NCI-H82 treated with DMSO at 0.1 percent for 48 hours (cell line): ENCODE measurements at regions not wholly inside any gene's neighbourhood (a gene's known extent, or its start where the extent isn't known, plus 50 kb on each side); places are given as distances from the start of the nearest gene placed in this dataset.
"Not testable (repeated sequence)": the region's sequence is repeated elsewhere in the genome, so short reads cannot be mapped to it uniquely, and the experiment has no call there.

Experiments used
- DNase-seq: peaks from one replicate; lab custom pipeline; 2025; ENCODE audit not compliant: unreplicated experiment; lab: John Stamatoyannopoulos, UW

DNA sequence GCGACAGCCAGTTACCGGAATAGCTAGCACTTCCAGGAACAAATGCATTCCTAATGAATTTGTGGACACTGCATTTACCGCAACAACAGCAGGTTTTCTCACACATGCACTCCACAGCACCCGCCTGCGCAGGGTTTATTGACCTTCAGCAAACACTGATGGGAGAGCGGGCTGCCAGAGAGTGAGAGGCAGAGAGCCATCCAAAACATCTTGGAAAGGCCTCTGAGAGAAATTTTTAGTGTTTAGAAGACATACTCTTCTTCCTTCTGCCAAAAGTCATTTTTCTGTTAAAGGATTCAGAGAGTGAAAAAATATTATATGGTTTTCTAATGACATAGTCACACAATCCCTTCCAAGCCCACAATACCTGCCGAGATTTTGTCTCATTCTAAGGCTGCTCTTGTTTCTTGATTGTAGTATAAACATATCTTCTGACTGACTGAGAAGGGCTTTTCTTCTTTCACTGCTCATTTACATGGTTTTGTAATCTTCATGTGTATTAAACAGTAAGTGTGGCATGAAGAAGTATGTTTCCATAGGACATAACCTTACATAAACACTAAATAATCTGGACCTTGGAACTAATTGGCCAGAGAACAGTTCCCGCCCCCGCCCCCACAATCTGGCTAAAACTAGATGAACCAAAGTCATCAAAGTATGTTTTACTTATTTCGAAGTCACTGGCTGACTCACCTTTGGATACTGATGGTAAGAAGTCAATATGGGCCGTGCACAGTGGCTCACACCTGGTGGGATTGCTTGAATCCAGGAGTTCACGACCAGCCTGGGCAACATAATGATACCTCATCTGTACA, 432.5 kb upstream of the MEF2C start:
- DNase-seq = no peak

DNA sequence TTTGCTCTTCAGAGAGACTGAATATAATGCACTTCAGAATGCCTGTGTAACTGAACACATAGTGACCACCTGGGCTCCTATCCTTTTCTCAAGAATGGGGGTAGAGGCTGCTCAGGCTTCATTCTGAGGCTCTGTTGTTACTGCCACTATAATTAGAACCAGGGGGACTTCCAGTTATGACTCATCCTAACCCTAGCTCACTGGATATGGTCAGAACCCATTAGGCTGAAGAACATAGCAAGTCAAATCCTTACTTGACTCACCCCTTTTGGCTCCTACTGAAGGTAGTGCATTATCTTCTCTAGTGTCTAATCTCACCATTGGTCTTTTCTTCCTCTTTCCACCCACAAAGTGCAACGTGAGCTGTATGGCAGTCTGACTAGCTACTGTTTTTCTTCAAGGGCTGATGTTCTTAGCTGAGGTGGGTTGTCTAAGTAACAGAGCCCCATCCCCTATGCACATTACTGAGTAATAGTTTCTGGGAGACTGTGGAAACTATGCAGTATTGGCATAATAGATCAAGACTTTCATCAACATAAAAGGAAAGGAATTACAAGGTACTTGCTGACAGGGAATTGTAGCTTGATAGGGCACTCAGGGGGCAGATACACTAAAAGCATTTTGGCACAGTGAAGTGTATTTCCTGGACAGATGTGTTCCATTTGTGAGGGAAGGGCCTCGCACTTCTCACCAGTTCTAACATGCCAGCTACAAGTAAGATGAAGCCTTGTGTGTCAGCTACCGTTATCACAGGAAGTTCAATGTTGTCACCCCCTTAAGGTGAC, 431.0 kb upstream of the MEF2C start:
- DNase-seq = no peak

DNA sequence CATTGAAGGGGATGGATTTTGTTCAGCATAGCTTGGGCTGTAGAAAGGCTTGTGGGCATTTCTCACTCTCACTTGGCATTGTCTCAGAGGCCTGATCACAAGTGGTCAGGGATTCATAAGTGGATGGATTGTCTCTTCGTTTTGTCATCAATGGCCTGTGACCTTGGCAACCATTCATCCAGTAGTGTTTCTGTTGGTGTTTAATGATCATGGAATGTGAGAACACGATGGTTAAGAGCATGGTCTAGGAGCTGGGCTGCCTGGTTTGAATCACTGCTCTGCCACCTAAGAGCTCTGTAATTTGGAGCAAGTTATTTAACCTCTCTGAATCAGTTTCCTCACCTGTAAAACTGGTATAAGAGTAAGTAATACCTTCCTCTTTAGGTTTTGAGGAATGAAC, 430.1 kb upstream of the MEF2C start:
- no peak for DNase-seq

DNA sequence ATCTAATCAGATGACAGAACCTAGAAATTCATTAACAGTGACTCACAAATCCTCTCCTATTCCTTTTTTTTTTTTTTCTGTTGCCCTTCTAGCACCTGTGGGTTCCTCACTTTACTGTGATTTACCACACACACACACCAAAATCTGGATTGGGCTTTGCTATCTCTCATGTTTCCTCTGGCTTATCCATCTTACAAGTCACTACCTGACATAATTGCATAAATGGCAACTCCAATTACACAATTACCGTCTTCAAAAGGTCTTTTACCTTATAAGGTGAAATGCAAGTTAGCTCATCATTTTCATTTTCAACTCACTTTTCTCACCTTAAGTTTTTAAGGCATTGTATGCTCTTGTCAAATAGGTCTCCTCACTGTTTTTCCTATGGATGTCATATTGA, 426.3 kb upstream of the MEF2C start:
- no peak for DNase-seq

DNA sequence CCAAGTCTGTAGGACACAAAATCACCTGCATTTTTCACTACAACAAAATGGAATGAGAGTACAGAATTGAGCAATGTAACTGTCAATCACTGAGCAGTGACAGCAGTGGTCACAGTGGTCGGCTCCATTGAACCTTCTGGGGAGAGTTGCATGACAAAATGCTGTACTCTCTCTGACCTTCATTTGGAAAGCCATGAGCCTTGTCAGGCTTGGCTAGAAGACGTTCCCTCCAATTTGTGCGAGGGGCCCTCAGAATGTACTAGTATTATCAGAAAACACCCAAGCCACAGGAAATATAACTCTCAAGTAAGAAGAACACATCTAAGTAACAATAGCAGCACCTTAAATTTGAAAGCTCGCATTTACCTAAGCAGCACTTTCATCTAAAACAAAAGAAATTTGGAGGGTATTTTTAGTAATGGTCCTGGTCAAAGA, 425.6 kb upstream of the MEF2C start:
- DNase-seq = no peak

DNA sequence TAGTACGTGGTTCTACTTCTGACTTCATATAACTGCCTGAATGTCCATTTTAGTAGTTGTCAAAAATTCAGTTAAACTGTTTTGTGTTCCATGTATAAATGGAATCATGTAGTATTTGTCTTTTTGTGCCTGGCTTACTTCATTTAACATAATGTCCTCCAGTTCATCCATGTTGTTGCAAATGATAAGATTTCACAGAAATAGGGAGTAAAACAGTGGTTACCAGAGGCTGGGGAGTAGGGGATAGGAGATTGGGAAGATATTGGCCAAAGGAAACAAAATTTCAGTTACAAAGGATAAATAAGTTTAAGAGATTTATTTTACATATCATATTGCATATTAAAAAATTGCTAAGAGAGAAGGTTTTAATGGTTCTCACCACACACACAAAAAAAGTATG, 425.0 kb upstream of the MEF2C start:
- DNase-seq = no peak

- not testable (repeated sequence) for DNase-seq
These were observed 424.2 kb upstream of the MEF2C start for GRCh38 chr5:89307141-89307540.

- DNase-seq = no peak
These were observed 420.1 kb upstream of the MEF2C start for GRCh38 chr5:89303033-89303480.

- no peak for DNase-seq
These were observed 419.3 kb upstream of the MEF2C start for GRCh38 chr5:89302102-89302891.

DNA sequence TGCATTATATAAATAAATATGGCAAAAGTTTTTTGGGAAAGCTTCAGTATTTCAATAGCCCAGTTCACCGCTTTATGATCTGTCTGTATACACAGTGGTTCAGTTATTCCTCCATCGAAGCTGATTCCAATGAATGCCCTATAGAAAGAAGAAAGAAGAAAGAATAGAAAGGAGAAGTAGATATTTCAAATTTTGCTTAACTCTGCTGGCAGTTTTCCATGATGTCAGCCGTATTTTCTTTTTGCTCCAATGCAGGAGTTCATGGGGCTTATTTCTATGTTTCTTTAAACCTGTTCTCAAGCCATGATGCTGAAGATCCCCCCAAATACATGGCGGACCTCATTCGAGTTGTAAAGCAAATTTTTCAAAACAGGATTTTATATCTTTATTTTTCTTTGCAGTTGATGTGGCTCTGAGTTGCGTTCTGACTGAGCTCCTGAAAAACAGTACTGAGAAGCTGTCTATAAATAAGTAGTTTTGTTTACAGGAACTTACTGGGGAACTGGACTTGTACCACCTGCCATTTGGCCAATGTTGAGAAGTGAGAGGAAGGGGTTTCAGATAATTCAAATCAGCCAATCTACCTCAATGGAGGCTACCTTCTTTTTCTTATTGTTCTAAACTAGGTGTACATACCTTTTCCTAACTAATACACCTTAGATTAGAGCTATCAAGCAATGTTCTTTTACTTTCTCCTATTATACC, 418.5 kb upstream of the MEF2C start:
- DNase-seq = no peak

DNA sequence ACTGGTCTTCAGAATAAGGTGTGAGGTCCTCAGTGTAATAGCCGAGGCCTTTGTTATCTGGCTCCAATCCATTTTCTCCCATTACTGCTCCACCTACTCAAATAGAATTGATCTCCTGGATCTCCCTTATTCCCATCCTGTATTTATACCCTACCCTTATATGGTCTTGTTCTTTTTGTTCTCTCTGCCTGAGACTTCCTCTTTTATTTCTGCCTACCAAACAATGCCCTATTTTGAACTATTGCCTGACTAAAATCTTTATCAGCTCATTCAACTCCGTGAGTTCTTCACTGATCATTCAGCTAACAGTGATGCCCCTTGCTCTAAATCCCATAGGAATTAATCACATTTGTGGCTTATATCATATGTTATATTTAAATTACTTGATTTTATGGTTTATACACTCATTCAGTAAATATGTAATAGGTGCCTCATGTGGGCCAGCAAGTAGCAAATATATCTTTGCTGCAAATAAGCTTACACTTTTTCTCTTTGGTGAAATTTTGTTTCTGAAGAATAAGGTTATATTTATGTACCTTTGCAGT, 417.5 kb upstream of the MEF2C start:
- no peak for DNase-seq

DNA sequence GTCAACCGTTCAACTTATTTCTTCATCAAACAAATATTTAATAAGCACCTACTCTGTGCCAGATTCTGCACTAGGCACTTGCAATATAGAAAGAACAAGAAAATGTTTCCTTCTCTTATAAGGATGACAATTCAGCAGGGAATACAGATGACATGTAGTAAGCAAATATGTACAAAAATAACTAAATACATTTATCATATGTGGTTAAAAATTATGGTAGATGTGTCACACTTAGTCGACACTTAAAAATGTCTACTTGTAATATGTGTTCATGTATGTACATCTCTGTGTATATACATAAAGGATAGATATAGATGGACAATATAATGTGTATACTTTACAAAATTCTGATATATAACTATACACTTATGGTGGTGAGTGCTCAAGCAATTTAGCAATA, 417.0 kb upstream of the MEF2C start:
- no peak for DNase-seq

GRCh38 chr5:89297066-89297465, 414.1 kb upstream of the MEF2C start:
- DNase-seq = no peak

DNA sequence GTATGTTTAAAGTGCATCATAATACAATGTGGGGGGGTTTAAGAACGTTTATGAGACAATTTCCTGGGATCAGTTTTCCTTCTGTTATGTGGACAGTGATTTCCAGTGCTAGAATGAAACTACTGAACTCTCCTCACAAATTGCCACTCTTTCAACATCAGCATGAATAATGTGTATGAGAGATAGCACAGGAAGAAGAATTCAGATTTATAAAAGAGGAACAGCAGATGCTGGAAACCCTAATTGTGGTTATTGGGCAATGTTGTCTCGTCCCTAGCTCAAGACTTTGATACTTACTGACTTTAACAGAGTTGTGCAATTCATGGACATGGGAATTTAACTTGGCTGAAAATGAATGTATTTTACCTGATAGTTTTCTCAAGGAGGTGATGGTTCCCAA, 410.8 kb upstream of the MEF2C start:
- DNase-seq = no peak

GRCh38 chr5:89292487-89292886, 409.5 kb upstream of the MEF2C start:
- DNase-seq = peak; percentile 13

DNA sequence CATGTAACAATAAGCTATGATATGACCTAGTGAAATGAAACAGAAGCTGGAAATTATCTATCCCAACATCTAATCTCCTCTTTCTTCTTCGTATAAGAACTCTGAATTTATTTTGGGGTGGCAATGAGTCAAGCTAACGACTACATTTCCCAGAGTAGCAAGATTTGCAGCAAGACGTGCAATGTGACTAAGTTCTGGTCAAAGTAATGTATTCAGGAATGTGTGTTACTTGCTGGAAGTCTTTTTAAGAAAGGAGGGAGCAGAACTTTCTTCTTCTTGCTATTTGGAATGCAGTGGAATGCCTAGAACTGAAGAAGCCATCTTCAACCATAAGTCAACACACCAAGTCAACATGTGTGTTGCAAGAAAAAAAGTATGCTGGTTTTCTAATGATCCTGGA, 406.6 kb upstream of the MEF2C start:
- DNase-seq = no peak

- DNase-seq = peak; percentile 36
These were observed 405.0 kb upstream of the MEF2C start for GRCh38 chr5:89287964-89288363.

- no peak for DNase-seq
These were observed 403.3 kb upstream of the MEF2C start for GRCh38 chr5:89286320-89286719.

DNA sequence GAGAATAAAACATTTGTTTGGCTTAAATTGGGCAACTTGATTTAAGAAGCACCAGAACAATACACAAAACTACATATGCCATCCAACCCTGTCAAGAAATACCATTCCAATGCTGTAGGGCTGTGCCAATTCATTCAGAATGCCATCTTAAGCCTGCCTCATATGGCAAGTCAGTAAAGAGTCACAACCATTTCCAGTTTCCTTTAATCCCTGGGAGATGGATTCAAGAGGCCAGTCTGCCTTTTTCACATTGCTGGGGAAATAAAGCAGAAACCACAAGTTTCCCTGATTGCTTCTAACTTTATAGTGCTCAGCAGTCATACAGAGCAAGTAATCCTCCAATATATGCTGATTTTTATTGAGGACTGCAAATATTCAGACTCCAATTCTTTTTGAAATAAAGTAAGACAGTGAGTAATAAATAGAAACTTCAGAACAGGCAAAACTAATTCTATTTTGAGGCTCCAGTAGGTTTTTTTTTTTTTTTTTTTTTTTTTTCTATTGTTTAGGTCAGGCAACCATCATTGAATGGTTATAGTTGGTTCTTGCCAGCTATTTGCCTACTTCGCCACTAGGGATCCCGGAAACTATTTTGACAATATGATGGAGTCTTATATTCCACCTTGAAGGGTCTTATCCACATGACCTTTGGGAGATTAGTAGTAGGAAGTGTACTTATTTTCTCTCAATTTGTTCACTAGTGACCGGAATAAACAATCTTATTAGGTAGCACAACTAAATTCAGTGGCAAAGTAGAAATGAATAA, 400.9 kb upstream of the MEF2C start:
- no peak for DNase-seq
